ENCODE measurements at regions not wholly inside any gene's neighbourhood (a gene's known extent, or its start where the extent isn't known, plus 50 kb on each side); places are given as distances from the start of the nearest gene placed in this dataset.
"Not testable (repeated sequence)": the region's sequence is repeated elsewhere in the genome, so short reads cannot be mapped to it uniquely, and the experiment has no call there.

- Histone ChIP-seq H3K4me1 (no peaks in the 10 kb centered on the region), H3K36me3 (no peaks in the 10 kb centered on the region), H3K9me3 (no peaks in the 10 kb centered on the region), H3K4me3 (ENCODE audit: low read depth, low read length) (no peak overlapping the region), H3K27me3 (no peaks in the 10 kb centered on the region)
- DNase-seq = no peak
- no peak for TF ChIP-seq CTCF (IDR thresholded peaks at IDR 0.05; ENCODE audit: low read depth, low read length)
Measured at GRCh38 chr2:84144345-84144744, 314.7 kb downstream of the SUCLG1 start.

- Histone ChIP-seq H3K4me3 (ENCODE audit: low read depth, low read length) (no peak overlapping the region), H3K27me3 (no peaks in the 10 kb centered on the region), H3K36me3 (no peaks in the 10 kb centered on the region), H3K9me3 (no peaks in the 10 kb centered on the region), H3K4me1 (no peaks in the 10 kb centered on the region)
- TF ChIP-seq CTCF (IDR thresholded peaks at IDR 0.05; ENCODE audit: low read depth, low read length) = no peak
- DNase-seq = no peak
Measured at GRCh38 chr2:84137034-84137433, 322.0 kb downstream of the SUCLG1 start.

GRCh38 chr2:84132370-84132769, 326.7 kb downstream of the SUCLG1 start:
- no peak overlapping the region for H3K4me3 ChIP-seq (ENCODE audit: low read depth, low read length)
- no peaks in the 10 kb centered on the region for H3K4me1 ChIP-seq
- no peak for DNase-seq
- no peaks in the 10 kb centered on the region for H3K36me3 ChIP-seq
- TF ChIP-seq CTCF (IDR thresholded peaks at IDR 0.05; ENCODE audit: low read depth, low read length) = no peak
- no peaks in the 10 kb centered on the region for H3K27me3 ChIP-seq
- H3K9me3 ChIP-seq = no peaks in the 10 kb centered on the region

GRCh38 chr2:84131278-84131830, 327.7 kb downstream of the SUCLG1 start:
- H3K9me3 ChIP-seq = no peaks in the 10 kb centered on the region
- H3K4me3 ChIP-seq (ENCODE audit: low read depth, low read length) = no peak overlapping the region
- H3K4me1 ChIP-seq = no peaks in the 10 kb centered on the region
- no peaks in the 10 kb centered on the region for H3K36me3 ChIP-seq
- TF ChIP-seq CTCF (IDR thresholded peaks at IDR 0.05; ENCODE audit: low read depth, low read length) = no peak
- H3K27me3 ChIP-seq = no peaks in the 10 kb centered on the region
- DNase-seq = no peak

- Histone ChIP-seq H3K4me1 (no peaks in the 10 kb centered on the region), H3K9me3 (no peaks in the 10 kb centered on the region), H3K27me3 (no peaks in the 10 kb centered on the region), H3K4me3 (ENCODE audit: low read depth, low read length) (no peak overlapping the region), H3K36me3 (no peaks in the 10 kb centered on the region)
- no peak for TF ChIP-seq CTCF (IDR thresholded peaks at IDR 0.05; ENCODE audit: low read depth, low read length)
- DNase-seq = no peak
Measured at GRCh38 chr2:84129018-84129417, 330.1 kb downstream of the SUCLG1 start.

GRCh38 chr2:84127812-84128211, 331.3 kb downstream of the SUCLG1 start:
- not testable (repeated sequence) for H3K4me3 ChIP-seq (ENCODE audit: low read depth, low read length); DNase-seq; H3K36me3 ChIP-seq; H3K4me1 ChIP-seq; H3K27me3 ChIP-seq; H3K9me3 ChIP-seq

GRCh38 chr2:84126530-84126929, 332.6 kb downstream of the SUCLG1 start:
- no peaks in the 10 kb centered on the region for H3K27me3 ChIP-seq
- TF ChIP-seq CTCF (IDR thresholded peaks at IDR 0.05; ENCODE audit: low read depth, low read length) = no peak
- no peaks in the 10 kb centered on the region for H3K9me3 ChIP-seq
- H3K4me3 ChIP-seq (ENCODE audit: low read depth, low read length) = no peak overlapping the region
- no peaks in the 10 kb centered on the region for H3K36me3 ChIP-seq
- DNase-seq = no peak
- H3K4me1 ChIP-seq = no peaks in the 10 kb centered on the region
